T-helper 2 cell (primary cell): ENCODE measurements at regions not wholly inside any gene's neighbourhood (a gene's known extent, or its start where the extent isn't known, plus 50 kb on each side); places are given as distances from the start of the nearest gene placed in this dataset.
"Not testable (repeated sequence)": the region's sequence is repeated elsewhere in the genome, so short reads cannot be mapped to it uniquely, and the experiment has no call there.

Experiments
- DNase-seq, 5 experiments: peaks; one replicate each; pipeline versions ENCODE4 v3.0.0 to v3.0.0-alpha.2; 2012 to 2022

- no peak for DNase-seq
Observed at GRCh38 chrX:52585892-52586291, 68.8 kb downstream of the SSX7 start.

- no peak for DNase-seq
Observed at GRCh38 chrX:52577464-52578173, 60.8 kb upstream of the XAGE1B start.

- no peak for DNase-seq
Observed at GRCh38 chrX:52576946-52577345, 60.1 kb upstream of the XAGE1B start.

GRCh38 chrX:52576474-52576873 is 59.6 kb upstream of the XAGE1B start:
- no peak for DNase-seq

- peak in 1 of 5 experiments; percentile 41 for DNase-seq
Observed at GRCh38 chrX:52574416-52575275, 57.8 kb upstream of the XAGE1B start.

- DNase-seq, result not testable (repeated sequence)
Observed at GRCh38 chrX:52568146-52568545, 51.3 kb upstream of the XAGE1B start.
